Activated CD8-positive, alpha-beta memory T cell treated with anti-CD3 and anti-CD28 coated beads for 24 hours (primary cell): ENCODE measurements at regions not wholly inside any gene's neighbourhood (a gene's known extent, or its start where the extent isn't known, plus 50 kb on each side); places are given as distances from the start of the nearest gene placed in this dataset.

ENCODE experiments used
- DNase-seq: peaks from one replicate; pipeline ENCODE4 v3.0.0-alpha.2; 2020

GRCh38 chr2:217183471-217183870 is 323.6 kb upstream of the TNP1 start:
- DNase-seq: no peak

GRCh38 chr2:217182926-217183325 is 323.1 kb upstream of the TNP1 start:
- DNase-seq: no peak

- no peak for DNase-seq
Measured at GRCh38 chr2:217181512-217181911, 321.6 kb upstream of the TNP1 start.

GRCh38 chr2:217179854-217180253 is 320.0 kb upstream of the TNP1 start:
- no peak for DNase-seq

- DNase-seq: no peak
Measured at GRCh38 chr2:217178341-217178740, 318.5 kb upstream of the TNP1 start.

- no peak for DNase-seq
Measured at GRCh38 chr2:217177720-217178119, 317.9 kb upstream of the TNP1 start.

- no peak for DNase-seq
Measured at GRCh38 chr2:217171874-217172273, 312.0 kb upstream of the TNP1 start.

GRCh38 chr2:217168496-217168895 is 308.6 kb upstream of the TNP1 start:
- DNase-seq: no peak

- DNase-seq: no peak
Measured at GRCh38 chr2:217167531-217167930, 307.7 kb upstream of the TNP1 start.

GRCh38 chr2:217166241-217166850 is 306.5 kb upstream of the TNP1 start:
- no peak for DNase-seq

GRCh38 chr2:217165547-217165946 is 305.7 kb upstream of the TNP1 start:
- no peak for DNase-seq

- no peak for DNase-seq
Measured at GRCh38 chr2:217163987-217164386, 304.1 kb upstream of the TNP1 start.

- DNase-seq: peak; percentile 61
Measured at GRCh38 chr2:217162533-217162932, 302.7 kb upstream of the TNP1 start.

- DNase-seq: no peak
Measured at GRCh38 chr2:217160978-217161973, 301.4 kb upstream of the TNP1 start.

GRCh38 chr2:217160103-217160743 is 300.4 kb upstream of the TNP1 start:
- DNase-seq: no peak

GRCh38 chr2:217158928-217159327 is 299.1 kb upstream of the TNP1 start:
- no peak for DNase-seq

- no peak for DNase-seq
Measured at GRCh38 chr2:217157581-217157980, 297.7 kb upstream of the TNP1 start.

- DNase-seq: no peak
Measured at GRCh38 chr2:217156801-217157200, 296.9 kb upstream of the TNP1 start.

GRCh38 chr2:217154923-217155322 is 295.1 kb upstream of the TNP1 start:
- DNase-seq: no peak

- no peak for DNase-seq
Measured at GRCh38 chr2:217153510-217153909, 293.6 kb upstream of the TNP1 start.

- DNase-seq: no peak
Measured at GRCh38 chr2:217152831-217153230, 293.0 kb upstream of the TNP1 start.

- DNase-seq: no peak
Measured at GRCh38 chr2:217151509-217152206, 291.8 kb upstream of the TNP1 start.

- no peak for DNase-seq
Measured at GRCh38 chr2:217150236-217150635, 290.4 kb upstream of the TNP1 start.
